ENCODE measurements at regions not wholly inside any gene's neighbourhood (a gene's known extent, or its start where the extent isn't known, plus 50 kb on each side); places are given as distances from the start of the nearest gene placed in this dataset.

DNA sequence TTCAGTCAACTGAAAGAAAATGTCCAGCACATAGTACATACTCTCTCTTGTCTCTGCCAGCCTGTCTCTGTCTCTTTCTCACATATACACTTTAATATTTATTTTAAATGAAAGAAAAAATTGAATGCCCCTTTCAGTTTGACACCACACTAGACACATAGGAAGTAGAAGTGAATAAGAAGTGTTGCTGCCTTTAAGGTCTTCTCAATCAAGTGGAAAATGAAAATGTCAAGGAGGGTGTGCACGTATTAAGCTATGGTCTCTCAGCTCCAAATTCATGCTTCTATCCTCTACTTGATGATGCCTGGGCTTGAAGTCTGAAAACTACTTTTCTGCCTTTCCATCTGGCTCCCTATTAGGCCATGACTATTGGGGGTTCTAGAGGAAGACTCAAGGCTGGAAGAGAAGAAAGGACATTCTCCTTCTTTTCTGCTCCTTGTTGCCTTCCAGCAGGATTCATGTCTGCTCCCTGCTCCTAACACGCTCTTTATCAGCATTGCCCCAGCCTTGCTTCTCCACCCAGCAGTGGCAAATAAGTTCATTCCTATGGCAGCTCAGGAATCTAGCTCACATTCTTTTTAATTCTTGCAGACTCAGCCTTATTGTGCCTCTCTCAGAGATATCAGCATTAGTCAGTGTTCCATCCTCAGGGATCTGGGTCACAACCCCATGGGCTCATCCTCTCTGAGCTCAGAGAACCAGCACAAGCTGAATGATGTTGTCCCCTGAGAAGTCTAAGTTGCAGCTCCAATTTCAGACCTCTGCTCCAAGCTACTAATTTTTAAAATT lies 609.1 kb upstream of the GRM7 start:
- peaks cover 0 to 6% of the 10 kb centered on the region in 2 donors for H3K9me3 ChIP-seq (ENCODE audit: control insufficient read depth in 1 of 2, low read length in 2 of 2)
- no peaks in the 10 kb centered on the region for H3K4me1 ChIP-seq (ENCODE audit: control insufficient read depth in 1 of 2, insufficient read depth in 2 of 2, low read length in 2 of 2)
- H3K36me3 ChIP-seq (ENCODE audit: control insufficient read depth in 1 of 2, insufficient read depth in 2 of 2, low read length in 2 of 2) = no peaks in the 10 kb centered on the region

DNA sequence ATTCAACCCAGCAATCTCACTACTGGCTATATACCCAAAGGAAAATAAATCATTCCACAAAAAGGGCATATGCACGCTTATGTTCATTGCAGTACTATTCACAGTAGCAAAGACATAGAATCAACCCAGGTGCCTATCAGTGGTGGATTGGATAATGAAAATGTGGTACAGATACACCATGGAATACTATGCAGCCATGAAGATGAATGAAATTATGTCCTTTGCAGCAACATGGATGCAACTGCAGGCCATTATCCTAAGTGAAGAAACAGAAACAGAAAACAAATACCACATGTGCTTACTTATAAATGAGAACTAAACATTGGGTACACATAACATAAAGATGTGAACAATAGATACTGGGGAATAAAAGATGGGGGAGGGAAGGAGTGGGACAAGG lies 606.4 kb upstream of the GRM7 start:
- no peak overlapping the region for H3K4me3 ChIP-seq (ENCODE audit: low read depth in 1 of 2, low read length in 2 of 2)
- H3K9me3 ChIP-seq (ENCODE audit: control insufficient read depth in 1 of 2, low read length in 2 of 2) = peaks cover 0 to 6% of the 10 kb centered on the region in 2 donors
- no peak overlapping the region for H3K27ac ChIP-seq (ENCODE audit: low read length)
- no peaks in the 10 kb centered on the region for H3K4me1 ChIP-seq (ENCODE audit: control insufficient read depth in 1 of 2, insufficient read depth in 2 of 2, low read length in 2 of 2)
- no peaks in the 10 kb centered on the region for H3K27me3 ChIP-seq (ENCODE audit: low read depth, low read length)
- no peaks in the 10 kb centered on the region for H3K36me3 ChIP-seq (ENCODE audit: control insufficient read depth in 1 of 2, insufficient read depth in 2 of 2, low read length in 2 of 2)

More for the DNA sequence above, 609.1 kb upstream of the GRM7 start:
- Histone ChIP-seq H3K27ac (ENCODE audit: low read length) (no peak overlapping the region), H3K4me3 (ENCODE audit: low read depth in 1 of 2, low read length in 2 of 2) (no peak overlapping the region), H3K27me3 (ENCODE audit: low read depth, low read length) (no peaks in the 10 kb centered on the region)

DNA sequence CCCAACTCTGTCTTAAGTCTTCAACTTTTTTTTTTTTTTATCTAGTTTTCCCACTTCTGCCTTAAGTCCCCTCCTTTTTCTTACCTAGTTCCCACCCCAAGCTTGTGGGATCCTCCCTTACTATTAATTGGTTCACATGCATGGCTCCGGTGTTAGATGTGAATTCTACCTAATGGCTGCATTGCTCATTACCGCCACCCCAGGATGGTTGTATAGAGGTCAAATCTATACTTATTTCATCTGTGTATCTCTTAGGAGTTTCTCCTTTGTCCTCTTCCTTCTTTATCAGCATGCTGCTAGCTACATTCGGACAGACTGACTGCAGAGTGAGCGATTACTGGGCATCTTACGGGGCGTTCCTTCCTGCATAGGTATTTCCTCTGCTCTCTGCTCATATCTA lies 605.7 kb upstream of the GRM7 start:
- H3K4me1 ChIP-seq (ENCODE audit: control insufficient read depth in 1 of 2, insufficient read depth in 2 of 2, low read length in 2 of 2) = no peaks in the 10 kb centered on the region
- no peak overlapping the region for H3K27ac ChIP-seq (ENCODE audit: low read length)
- no peaks in the 10 kb centered on the region for H3K36me3 ChIP-seq (ENCODE audit: control insufficient read depth in 1 of 2, insufficient read depth in 2 of 2, low read length in 2 of 2)
- H3K9me3 ChIP-seq (ENCODE audit: control insufficient read depth in 1 of 2, low read length in 2 of 2) = peaks cover 0 to 6% of the 10 kb centered on the region in 2 donors
- H3K4me3 ChIP-seq (ENCODE audit: low read depth in 1 of 2, low read length in 2 of 2) = no peak overlapping the region
- no peaks in the 10 kb centered on the region for H3K27me3 ChIP-seq (ENCODE audit: low read depth, low read length)

DNA sequence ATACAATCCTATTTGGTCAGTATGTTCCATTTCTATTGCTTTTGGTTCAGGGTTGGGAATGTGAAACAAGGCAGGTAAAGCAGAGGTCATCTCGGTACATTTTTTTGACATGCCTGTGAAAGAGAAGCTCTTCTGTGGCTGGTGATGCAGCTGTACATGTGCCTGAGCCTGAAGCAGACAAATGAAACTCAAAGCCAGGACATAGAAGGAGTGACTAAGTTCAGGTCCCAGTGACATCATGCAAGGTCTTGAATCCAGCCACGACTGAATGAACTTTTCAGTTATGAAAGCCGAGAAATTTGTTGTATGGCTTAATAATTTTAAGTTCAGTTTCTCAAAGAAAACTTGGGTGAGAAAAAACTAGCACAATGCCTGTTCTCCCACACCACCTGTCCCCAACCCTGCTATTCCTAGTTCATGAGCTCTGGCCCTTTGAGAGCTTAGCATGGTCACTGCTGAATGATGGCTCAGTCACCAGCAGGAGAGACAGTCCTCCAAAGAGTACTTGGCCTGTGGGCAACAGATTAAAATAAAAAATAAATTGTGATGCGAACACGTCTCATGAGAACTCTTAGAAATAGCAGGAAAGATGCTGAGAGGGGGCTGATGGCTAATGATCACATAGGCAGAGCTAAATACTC lies 600.2 kb upstream of the GRM7 start:
- H3K27ac ChIP-seq (ENCODE audit: low read length) = no peak overlapping the region
- H3K9me3 ChIP-seq (ENCODE audit: control insufficient read depth in 1 of 2, low read length in 2 of 2) = no peaks in the 10 kb centered on the region
- H3K36me3 ChIP-seq (ENCODE audit: control insufficient read depth in 1 of 2, insufficient read depth in 2 of 2, low read length in 2 of 2) = no peaks in the 10 kb centered on the region
- no peaks in the 10 kb centered on the region for H3K4me1 ChIP-seq (ENCODE audit: control insufficient read depth in 1 of 2, insufficient read depth in 2 of 2, low read length in 2 of 2)
- no peaks in the 10 kb centered on the region for H3K27me3 ChIP-seq (ENCODE audit: low read depth, low read length)
- no peak overlapping the region for H3K4me3 ChIP-seq (ENCODE audit: low read depth in 1 of 2, low read length in 2 of 2)

DNA sequence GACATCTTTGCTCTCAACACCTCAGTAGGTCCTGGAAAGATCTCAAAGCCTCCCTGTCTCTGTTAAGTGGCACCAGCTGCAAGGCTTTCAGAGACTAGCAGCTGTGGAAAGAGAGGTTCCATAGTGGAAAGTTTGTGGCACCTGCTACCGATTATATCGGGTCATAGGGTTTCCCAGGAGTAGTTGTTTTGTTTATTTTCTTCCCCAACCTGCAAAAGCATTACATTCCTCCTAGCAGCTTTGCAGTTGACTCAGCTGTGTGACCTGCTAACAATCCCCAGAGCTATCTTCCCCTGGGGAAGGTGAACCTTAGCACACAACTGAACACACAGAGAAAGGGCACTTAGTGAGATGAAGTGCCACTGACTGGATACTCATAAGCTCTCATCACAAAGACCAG lies 598.9 kb upstream of the GRM7 start:
- Histone ChIP-seq H3K4me1 (ENCODE audit: control insufficient read depth in 1 of 2, insufficient read depth in 2 of 2, low read length in 2 of 2) (no peaks in the 10 kb centered on the region), H3K27ac (ENCODE audit: low read length) (no peak overlapping the region), H3K36me3 (ENCODE audit: control insufficient read depth in 1 of 2, insufficient read depth in 2 of 2, low read length in 2 of 2) (no peaks in the 10 kb centered on the region), H3K4me3 (ENCODE audit: low read depth in 1 of 2, low read length in 2 of 2) (no peak overlapping the region), H3K27me3 (ENCODE audit: low read depth, low read length) (no peaks in the 10 kb centered on the region), H3K9me3 (ENCODE audit: control insufficient read depth in 1 of 2, low read length in 2 of 2) (no peaks in the 10 kb centered on the region)

DNA sequence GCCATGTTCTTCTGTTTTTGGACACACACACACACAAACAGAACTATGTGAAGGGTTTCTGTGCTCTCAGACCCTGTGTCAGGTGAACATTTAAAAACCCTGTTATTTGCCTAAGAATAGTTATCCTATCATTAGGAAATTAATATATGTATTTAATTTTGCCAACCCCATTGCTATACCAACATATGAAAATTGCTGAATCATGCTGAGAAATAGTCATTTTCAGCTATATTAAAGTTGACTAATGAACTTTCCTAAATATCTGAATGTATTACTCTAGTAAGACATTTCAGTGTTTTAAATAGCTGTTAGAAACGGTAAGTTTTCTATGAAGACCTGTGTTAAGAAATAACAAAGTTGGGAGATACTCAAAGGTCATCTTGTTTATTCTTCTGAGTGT lies 596.9 kb upstream of the GRM7 start:
- no peaks in the 10 kb centered on the region for H3K27me3 ChIP-seq (ENCODE audit: low read depth, low read length)
- H3K9me3 ChIP-seq (ENCODE audit: control insufficient read depth in 1 of 2, low read length in 2 of 2) = no peaks in the 10 kb centered on the region
- H3K4me1 ChIP-seq (ENCODE audit: control insufficient read depth in 1 of 2, insufficient read depth in 2 of 2, low read length in 2 of 2) = no peaks in the 10 kb centered on the region
- H3K4me3 ChIP-seq (ENCODE audit: low read depth in 1 of 2, low read length in 2 of 2) = no peak overlapping the region
- no peak overlapping the region for H3K27ac ChIP-seq (ENCODE audit: low read length)
- no peaks in the 10 kb centered on the region for H3K36me3 ChIP-seq (ENCODE audit: control insufficient read depth in 1 of 2, insufficient read depth in 2 of 2, low read length in 2 of 2)

DNA sequence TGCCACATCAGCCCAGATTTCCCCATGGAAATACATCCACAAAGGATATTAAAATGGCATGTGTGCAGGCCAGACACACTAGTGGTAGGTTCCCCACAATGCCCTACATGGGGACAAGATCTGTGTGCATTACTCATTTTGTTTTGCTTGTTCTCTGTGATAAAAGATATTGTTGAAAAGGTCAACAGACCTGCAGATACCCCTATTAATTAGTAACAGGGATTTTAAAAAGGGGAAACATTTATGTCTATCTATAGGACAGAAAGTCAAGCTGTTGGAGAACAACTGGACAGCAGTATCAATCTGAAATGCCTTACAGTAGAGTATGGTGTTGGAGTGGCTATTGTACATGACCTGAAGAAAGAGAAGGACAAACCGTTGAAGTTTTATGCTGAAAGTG lies 596.0 kb upstream of the GRM7 start:
- no peaks in the 10 kb centered on the region for H3K27me3 ChIP-seq (ENCODE audit: low read depth, low read length)
- no peak overlapping the region for H3K4me3 ChIP-seq (ENCODE audit: low read depth in 1 of 2, low read length in 2 of 2)
- no peak overlapping the region for H3K27ac ChIP-seq (ENCODE audit: low read length)

DNA sequence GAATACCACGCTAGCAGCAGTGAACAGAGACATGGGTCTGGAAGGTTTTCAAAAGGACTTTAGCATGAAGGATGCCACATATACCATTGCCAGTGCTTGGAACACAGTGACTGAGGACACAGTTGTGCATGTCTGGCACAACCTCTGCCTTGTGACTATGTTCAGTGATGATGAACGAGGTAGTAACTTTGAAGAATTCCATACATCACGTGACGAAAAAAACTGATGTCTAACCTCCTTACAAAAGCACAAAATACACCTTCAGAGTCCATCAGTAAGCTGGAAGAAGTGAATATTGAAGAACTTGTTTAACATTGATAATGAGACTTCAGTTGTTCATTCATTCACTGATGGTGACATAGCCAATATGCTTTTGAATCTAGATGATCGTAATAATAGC lies 594.8 kb upstream of the GRM7 start:
- Histone ChIP-seq H3K4me1 (ENCODE audit: control insufficient read depth in 1 of 2, insufficient read depth in 2 of 2, low read length in 2 of 2) (no peaks in the 10 kb centered on the region), H3K27ac (ENCODE audit: low read length) (no peak overlapping the region), H3K4me3 (ENCODE audit: low read depth in 1 of 2, low read length in 2 of 2) (no peak overlapping the region), H3K27me3 (ENCODE audit: low read depth, low read length) (no peaks in the 10 kb centered on the region), H3K9me3 (ENCODE audit: control insufficient read depth in 1 of 2, low read length in 2 of 2) (no peaks in the 10 kb centered on the region), H3K36me3 (ENCODE audit: control insufficient read depth in 1 of 2, insufficient read depth in 2 of 2, low read length in 2 of 2) (no peaks in the 10 kb centered on the region)

More for the DNA sequence above, 596.0 kb upstream of the GRM7 start:
- Histone ChIP-seq H3K36me3 (ENCODE audit: control insufficient read depth in 1 of 2, insufficient read depth in 2 of 2, low read length in 2 of 2) (no peaks in the 10 kb centered on the region), H3K9me3 (ENCODE audit: control insufficient read depth in 1 of 2, low read length in 2 of 2) (no peaks in the 10 kb centered on the region), H3K4me1 (ENCODE audit: control insufficient read depth in 1 of 2, insufficient read depth in 2 of 2, low read length in 2 of 2) (no peaks in the 10 kb centered on the region)

DNA sequence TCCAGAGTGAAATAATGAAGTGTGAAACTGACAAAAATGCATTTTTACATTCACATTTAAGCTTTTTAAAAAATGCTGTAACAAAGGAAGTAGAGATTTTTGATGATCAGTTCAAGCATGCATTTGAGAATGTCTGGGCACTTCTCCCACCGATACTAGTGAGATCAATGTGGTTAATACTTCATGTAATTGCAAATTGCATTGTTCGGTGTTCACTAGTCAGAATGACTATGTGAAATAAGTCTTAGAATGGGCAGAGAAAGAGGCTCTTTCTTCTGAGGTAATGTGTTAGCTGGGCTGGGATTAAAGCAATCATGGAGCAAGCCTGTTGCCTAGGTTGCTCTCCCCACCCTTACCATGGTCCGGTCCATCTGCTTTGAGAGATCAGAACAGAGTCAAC lies 587.0 kb upstream of the GRM7 start:
- H3K36me3 ChIP-seq (ENCODE audit: control insufficient read depth in 1 of 2, insufficient read depth in 2 of 2, low read length in 2 of 2) = no peaks in the 10 kb centered on the region
- no peak overlapping the region for H3K4me3 ChIP-seq (ENCODE audit: low read depth in 1 of 2, low read length in 2 of 2)
- no peak overlapping the region for H3K27ac ChIP-seq (ENCODE audit: low read length)
- peaks cover 0 to 2% of the 10 kb centered on the region in 2 donors for H3K9me3 ChIP-seq (ENCODE audit: control insufficient read depth in 1 of 2, low read length in 2 of 2)
- H3K27me3 ChIP-seq (ENCODE audit: low read depth, low read length) = no peaks in the 10 kb centered on the region
- H3K4me1 ChIP-seq (ENCODE audit: control insufficient read depth in 1 of 2, insufficient read depth in 2 of 2, low read length in 2 of 2) = no peaks in the 10 kb centered on the region

DNA sequence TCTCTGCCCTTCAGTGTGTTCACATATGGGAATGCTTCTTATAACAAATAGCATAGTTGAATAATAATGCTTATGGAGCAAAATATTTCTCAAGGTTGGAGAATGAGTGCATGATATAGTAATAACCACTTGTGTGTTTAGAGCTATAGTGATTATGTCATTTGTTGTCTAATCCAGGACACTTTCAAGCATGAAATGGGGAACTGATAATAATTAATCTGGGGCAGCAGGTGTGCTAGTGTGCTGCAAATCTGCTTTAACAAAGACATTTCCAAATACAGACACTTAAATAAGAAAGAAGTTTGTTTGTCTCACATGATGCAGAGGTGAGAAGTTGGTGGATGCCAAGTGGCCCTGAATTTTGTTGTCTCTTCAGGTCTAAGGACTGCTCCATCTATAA lies 579.3 kb upstream of the GRM7 start:
- Histone ChIP-seq H3K27me3 (ENCODE audit: low read depth, low read length) (no peaks in the 10 kb centered on the region), H3K9me3 (ENCODE audit: control insufficient read depth in 1 of 2, low read length in 2 of 2) (no peaks in the 10 kb centered on the region), H3K36me3 (ENCODE audit: control insufficient read depth in 1 of 2, insufficient read depth in 2 of 2, low read length in 2 of 2) (no peaks in the 10 kb centered on the region), H3K4me3 (ENCODE audit: low read depth in 1 of 2, low read length in 2 of 2) (no peak overlapping the region), H3K27ac (ENCODE audit: low read length) (no peak overlapping the region), H3K4me1 (ENCODE audit: control insufficient read depth in 1 of 2, insufficient read depth in 2 of 2, low read length in 2 of 2) (no peaks in the 10 kb centered on the region)

DNA sequence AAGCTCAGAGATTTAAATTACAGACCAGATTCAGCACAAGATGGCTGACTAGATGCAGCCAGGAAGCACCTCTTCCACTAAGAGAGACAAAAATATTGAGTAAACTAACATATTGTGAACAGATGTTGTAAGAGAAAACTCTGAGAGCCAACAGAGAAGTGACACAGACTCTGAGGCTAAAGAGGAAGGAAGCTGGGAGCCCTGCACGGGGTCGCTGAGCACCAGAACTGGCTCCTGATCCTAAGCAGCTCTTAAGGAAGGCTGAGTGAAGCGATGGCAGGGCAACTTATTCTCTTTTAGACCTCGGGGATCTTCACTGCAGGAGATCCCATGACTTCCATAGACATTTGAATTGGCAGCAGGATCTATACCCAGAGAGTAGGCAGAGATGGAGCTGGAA lies 578.0 kb upstream of the GRM7 start:
- H3K9me3 ChIP-seq (ENCODE audit: control insufficient read depth in 1 of 2, low read length in 2 of 2) = no peaks in the 10 kb centered on the region
- no peaks in the 10 kb centered on the region for H3K27me3 ChIP-seq (ENCODE audit: low read depth, low read length)
- H3K4me3 ChIP-seq (ENCODE audit: low read depth in 1 of 2, low read length in 2 of 2) = no peak overlapping the region
- no peaks in the 10 kb centered on the region for H3K36me3 ChIP-seq (ENCODE audit: control insufficient read depth in 1 of 2, insufficient read depth in 2 of 2, low read length in 2 of 2)
- H3K27ac ChIP-seq (ENCODE audit: low read length) = no peak overlapping the region
- H3K4me1 ChIP-seq (ENCODE audit: control insufficient read depth in 1 of 2, insufficient read depth in 2 of 2, low read length in 2 of 2) = no peaks in the 10 kb centered on the region
